Progenitor cell of endocrine pancreas (in vitro differentiated cells): ENCODE measurements at regions not wholly inside any gene's neighbourhood (a gene's known extent, or its start where the extent isn't known, plus 50 kb on each side); places are given as distances from the start of the nearest gene placed in this dataset.
"Not testable (repeated sequence)": the region's sequence is repeated elsewhere in the genome, so short reads cannot be mapped to it uniquely, and the experiment has no call there.

Experiments used
- DNase-seq: peaks from one replicate; pipeline ENCODE4 v3.0.0; 2021; ENCODE audit warnings: low spot score; ENCODE audit not compliant: unreplicated experiment
- H3K27ac Mint-ChIP-seq: 2 replicates; pipeline ENCODE4 v1.8.0; 2021; ENCODE audit warnings: mild to moderate bottlenecking, moderate library complexity, mixed read lengths
- H3K27me3 Mint-ChIP-seq: 2 replicates; pipeline ENCODE4 v1.8.0; 2021; ENCODE audit warnings: mixed read lengths
- H3K36me3 Mint-ChIP-seq: 2 replicates; pipeline ENCODE4 v1.8.0; 2022; ENCODE audit warnings: mixed read lengths; ENCODE audit not compliant: insufficient read depth
- H3K4me1 Mint-ChIP-seq: 2 replicates; pipeline ENCODE4 v1.8.0; 2021; ENCODE audit warnings: low read depth, mixed read lengths
- H3K4me3 Mint-ChIP-seq: 2 replicates; pipeline ENCODE4 v1.8.0; 2021; ENCODE audit warnings: low read depth, mild to moderate bottlenecking, moderate library complexity, mixed read lengths
- H3K9me3 Mint-ChIP-seq: 2 replicates; pipeline ENCODE4 v1.8.0; 2021; ENCODE audit warnings: low read depth, mixed read lengths
- TF ChIP-seq, protein P1 (sequence below): fragments of 200-600 bp; sonication (generic); IDR thresholded peaks from one replicate; pipeline ENCODE4 v1.5.0; 2021; ENCODE audit warnings: antibody characterized with exemption, mild to moderate bottlenecking; ENCODE audit not compliant: unreplicated experiment

DNA sequence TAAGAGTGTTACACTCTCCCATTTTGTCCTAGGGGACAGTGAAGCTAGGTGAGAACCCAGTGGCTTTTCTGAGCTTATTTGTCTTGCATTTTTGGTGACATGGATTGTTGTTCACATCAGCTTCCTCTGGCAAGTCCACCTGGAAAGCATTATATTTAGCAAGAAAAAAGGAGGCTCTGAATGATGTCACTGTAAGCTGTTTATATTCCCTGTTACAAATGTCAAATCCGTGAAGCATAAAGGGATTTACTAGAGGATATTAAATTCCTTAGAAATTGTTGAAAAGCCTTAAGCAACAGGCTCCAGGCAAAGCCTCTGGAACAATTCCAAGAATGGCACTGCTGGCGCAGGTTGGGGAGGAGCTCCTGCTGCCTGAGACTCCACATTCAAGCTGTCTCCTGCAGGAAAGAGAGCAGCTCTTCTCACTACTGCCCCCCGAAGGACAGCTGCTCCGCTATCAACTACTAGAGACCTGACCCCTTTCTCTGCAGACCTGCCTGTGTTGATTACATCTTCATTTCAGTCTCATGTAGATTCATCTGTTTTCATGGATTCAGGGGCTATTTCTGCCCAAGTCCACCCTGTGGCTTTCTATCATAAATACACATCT lies 295.4 kb downstream of the RPIA start:
- DNase-seq, H3K27me3 Mint-ChIP-seq, H3K9me3 Mint-ChIP-seq, H3K4me3 Mint-ChIP-seq, H3K36me3 Mint-ChIP-seq, H3K27ac Mint-ChIP-seq, H3K4me1 Mint-ChIP-seq: not testable (repeated sequence)
- TF ChIP-seq, protein P1, sequence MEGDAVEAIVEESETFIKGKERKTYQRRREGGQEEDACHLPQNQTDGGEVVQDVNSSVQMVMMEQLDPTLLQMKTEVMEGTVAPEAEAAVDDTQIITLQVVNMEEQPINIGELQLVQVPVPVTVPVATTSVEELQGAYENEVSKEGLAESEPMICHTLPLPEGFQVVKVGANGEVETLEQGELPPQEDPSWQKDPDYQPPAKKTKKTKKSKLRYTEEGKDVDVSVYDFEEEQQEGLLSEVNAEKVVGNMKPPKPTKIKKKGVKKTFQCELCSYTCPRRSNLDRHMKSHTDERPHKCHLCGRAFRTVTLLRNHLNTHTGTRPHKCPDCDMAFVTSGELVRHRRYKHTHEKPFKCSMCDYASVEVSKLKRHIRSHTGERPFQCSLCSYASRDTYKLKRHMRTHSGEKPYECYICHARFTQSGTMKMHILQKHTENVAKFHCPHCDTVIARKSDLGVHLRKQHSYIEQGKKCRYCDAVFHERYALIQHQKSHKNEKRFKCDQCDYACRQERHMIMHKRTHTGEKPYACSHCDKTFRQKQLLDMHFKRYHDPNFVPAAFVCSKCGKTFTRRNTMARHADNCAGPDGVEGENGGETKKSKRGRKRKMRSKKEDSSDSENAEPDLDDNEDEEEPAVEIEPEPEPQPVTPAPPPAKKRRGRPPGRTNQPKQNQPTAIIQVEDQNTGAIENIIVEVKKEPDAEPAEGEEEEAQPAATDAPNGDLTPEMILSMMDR = peak; percentile 30

DNA sequence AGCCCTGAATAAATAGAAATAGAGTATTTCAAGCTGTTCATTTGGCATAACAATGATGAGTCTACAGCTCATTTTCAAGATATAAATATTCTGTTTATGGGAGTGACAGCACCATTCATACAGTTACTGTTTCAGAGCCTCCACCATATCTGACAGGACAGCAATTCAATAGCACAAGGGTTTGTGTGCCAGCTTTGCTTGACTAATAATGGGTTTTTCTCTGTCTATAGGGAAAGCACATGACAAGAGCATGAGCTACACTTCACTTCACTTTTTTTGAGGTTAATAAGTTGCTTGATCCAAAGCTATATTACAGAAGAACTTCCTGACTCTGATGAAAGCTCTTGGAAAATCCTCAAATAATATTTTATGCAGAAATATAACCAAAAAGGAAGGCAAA lies 297.1 kb downstream of the RPIA start:
- not testable (repeated sequence) for H3K9me3 Mint-ChIP-seq, H3K4me1 Mint-ChIP-seq, DNase-seq, H3K27ac Mint-ChIP-seq, H3K36me3 Mint-ChIP-seq, H3K4me3 Mint-ChIP-seq, H3K27me3 Mint-ChIP-seq

DNA sequence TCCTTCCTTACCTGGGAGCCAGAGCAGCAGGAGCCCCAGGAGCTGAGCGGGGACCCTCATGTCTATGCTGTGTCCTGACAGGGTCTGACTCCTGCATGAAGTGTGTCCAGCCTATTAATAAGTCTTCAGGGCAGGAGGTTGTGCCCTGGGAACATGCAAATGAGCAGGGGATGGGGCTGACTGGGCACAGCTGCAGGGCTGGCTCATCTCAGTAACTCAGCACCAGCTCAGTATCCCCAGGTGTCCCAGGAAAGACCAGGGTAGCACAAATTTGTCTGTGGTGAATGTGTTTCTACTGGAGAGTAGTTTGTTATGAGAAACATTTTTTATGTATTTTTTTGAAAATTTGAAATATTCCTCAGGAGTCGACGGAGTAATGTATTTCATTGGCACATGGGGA lies 301.3 kb downstream of the RPIA start:
- H3K27ac Mint-ChIP-seq, H3K27me3 Mint-ChIP-seq, H3K4me3 Mint-ChIP-seq, H3K4me1 Mint-ChIP-seq, H3K36me3 Mint-ChIP-seq, DNase-seq: not testable (repeated sequence)
- H3K9me3 Mint-ChIP-seq = peaks cover 12% of the 10 kb centered on the region

DNA sequence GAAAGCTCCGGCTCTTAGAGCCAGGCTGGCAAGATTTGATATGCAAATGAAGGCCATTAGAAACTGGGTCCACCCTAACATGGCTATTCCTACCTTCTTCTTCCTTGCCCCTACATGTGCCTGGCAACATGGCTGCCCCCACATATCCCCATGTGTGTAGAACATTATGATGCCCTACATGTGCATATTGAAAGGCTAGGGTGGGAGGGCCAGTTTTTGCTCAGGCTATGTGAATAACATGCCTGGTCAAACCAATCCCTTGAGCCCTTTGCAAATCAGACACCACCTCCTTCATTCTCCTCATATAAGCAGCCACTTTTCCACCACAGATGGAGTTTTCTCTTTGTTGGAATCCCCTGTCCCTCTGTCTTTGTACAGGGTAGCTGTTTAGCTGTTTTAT lies 303.4 kb downstream of the RPIA start:
- H3K4me1 Mint-ChIP-seq, H3K36me3 Mint-ChIP-seq, H3K27ac Mint-ChIP-seq, DNase-seq, H3K27me3 Mint-ChIP-seq, H3K4me3 Mint-ChIP-seq: not testable (repeated sequence)
- H3K9me3 Mint-ChIP-seq = peaks cover 20% of the 10 kb centered on the region

DNA sequence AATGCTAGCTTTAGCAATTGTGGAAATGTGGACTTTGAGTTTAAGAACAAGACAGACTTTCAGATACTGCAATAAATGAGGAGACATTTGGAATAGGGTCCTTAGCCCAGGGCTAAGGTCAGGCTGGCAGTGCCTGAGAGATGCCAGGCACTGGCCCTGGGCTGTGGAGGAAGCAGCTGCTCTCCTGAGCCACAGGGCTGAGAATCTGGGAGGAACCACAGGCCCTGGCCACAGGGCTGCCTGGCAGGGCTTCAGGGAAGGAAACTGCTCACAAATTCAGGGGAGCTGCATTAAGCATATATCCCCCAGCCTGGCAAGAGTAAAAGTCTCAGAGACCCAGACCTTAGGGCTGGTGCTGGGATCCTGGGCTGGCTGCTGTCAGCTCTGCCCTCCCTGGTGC lies 305.1 kb downstream of the RPIA start:
- not testable (repeated sequence) for H3K36me3 Mint-ChIP-seq
- H3K9me3 Mint-ChIP-seq = peaks cover 17% of the 10 kb centered on the region

DNA sequence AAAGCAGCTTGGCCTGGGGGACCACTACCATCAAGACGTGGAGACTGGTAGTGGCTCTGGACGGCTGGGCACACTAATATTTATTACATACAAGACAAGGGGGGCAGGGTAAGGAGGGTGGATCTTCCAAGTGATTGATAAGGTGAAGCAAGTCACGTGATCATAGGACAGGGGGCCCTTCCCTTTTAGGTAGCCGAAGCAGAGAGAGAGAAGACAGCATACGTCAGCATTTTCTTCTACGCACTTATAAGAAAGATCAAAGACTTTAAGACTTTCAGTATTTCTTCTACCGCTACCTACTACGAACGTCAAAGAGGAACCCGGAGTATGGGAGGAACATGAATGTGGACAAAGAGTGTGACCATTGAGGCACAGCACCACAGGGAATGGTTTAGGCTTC lies 307.9 kb downstream of the RPIA start:
- H3K36me3 Mint-ChIP-seq = no peaks in the 10 kb centered on the region
- H3K9me3 Mint-ChIP-seq = peaks cover 24% of the 10 kb centered on the region
- TF ChIP-seq, protein P1 = no peak
- no peak overlapping the region for H3K4me3 Mint-ChIP-seq
- H3K4me1 Mint-ChIP-seq = no peaks in the 10 kb centered on the region
- DNase-seq = no peak
- H3K27ac Mint-ChIP-seq = no peak overlapping the region
- H3K27me3 Mint-ChIP-seq = peaks cover 3% of the 10 kb centered on the region

More for the DNA sequence above, 305.1 kb downstream of the RPIA start:
- H3K4me3 Mint-ChIP-seq, H3K27ac Mint-ChIP-seq, DNase-seq, H3K4me1 Mint-ChIP-seq, H3K27me3 Mint-ChIP-seq: not testable (repeated sequence)

DNA sequence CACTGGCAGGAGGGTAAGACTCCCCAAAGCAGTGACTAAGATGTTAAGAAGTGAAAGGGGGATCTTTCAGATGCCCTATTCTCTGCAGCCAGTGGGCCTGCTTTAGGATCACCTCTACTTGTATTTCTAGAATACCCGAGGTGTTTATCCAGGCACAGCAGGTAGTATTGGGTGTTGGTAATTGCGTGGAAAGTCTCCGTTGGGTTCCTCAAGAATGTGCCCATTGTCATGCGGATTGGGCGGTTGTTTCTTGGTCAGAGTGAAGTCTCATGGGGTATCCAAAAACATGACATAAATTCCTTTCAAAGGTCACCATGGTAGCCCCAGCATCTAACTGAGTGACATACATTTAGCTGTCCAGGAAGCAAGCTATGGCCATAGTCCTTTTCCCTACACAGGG lies 308.8 kb downstream of the RPIA start:
- TF ChIP-seq, protein P1 = no peak
- H3K36me3 Mint-ChIP-seq = no peaks in the 10 kb centered on the region
- H3K27me3 Mint-ChIP-seq = peaks cover under 1% of the 10 kb centered on the region
- H3K27ac Mint-ChIP-seq = no peak overlapping the region
- peaks cover 23% of the 10 kb centered on the region for H3K9me3 Mint-ChIP-seq
- H3K4me3 Mint-ChIP-seq = no peak overlapping the region
- no peak for DNase-seq
- no peaks in the 10 kb centered on the region for H3K4me1 Mint-ChIP-seq
